ENCODE measurements at regions not wholly inside any gene's neighbourhood (a gene's known extent, or its start where the extent isn't known, plus 50 kb on each side); places are given as distances from the start of the nearest gene placed in this dataset.

DNA sequence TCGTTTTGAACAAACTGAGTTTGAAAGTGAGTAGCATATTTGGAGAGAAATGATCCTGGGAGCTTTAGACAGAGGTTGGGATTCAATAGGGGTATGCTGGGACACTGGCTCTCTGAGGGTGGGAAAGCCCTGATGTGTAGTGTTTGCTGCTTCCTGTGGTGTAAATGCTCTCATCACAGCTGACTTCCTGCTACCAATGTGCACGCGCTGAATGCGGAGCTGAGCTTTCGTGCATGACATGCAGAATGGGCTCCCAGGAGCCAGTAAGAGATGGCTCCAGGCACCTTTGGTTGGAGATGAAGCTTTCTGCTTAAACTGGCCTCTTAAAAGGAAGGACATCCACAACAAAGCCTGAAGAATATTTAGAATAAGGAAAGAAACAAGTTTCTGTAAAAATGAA is 224.1 kb upstream of the CCDC150 start:
- Histone ChIP-seq H3K9ac (ENCODE audit: low read length in 3 of 3) (no peak overlapping the region), H3K9me3 (ENCODE audit: control insufficient read depth in 2 of 3, insufficient read depth in 1 of 3, low read length in 3 of 3) (no peaks in the 10 kb centered on the region), H3K4me3 (ENCODE audit: low read length in 3 of 3) (no peak overlapping the region), H3K36me3 (ENCODE audit: control insufficient read depth in 2 of 3, insufficient read depth in 3 of 3, low read length in 3 of 3) (no peaks in the 10 kb centered on the region), H3K27me3 (ENCODE audit: control insufficient read depth, insufficient read depth, low read length) (no peaks in the 10 kb centered on the region), H3K4me1 (ENCODE audit: control insufficient read depth in 2 of 3, insufficient read depth in 2 of 3, low read depth in 1 of 3, low read length in 3 of 3) (no peaks in the 10 kb centered on the region), H3K27ac (ENCODE audit: low read depth in 2 of 2, low read length in 2 of 2) (no peak overlapping the region)
- DNase-seq (no peak), FAIRE-seq (no peak)
- TF ChIP-seq, protein P1, sequence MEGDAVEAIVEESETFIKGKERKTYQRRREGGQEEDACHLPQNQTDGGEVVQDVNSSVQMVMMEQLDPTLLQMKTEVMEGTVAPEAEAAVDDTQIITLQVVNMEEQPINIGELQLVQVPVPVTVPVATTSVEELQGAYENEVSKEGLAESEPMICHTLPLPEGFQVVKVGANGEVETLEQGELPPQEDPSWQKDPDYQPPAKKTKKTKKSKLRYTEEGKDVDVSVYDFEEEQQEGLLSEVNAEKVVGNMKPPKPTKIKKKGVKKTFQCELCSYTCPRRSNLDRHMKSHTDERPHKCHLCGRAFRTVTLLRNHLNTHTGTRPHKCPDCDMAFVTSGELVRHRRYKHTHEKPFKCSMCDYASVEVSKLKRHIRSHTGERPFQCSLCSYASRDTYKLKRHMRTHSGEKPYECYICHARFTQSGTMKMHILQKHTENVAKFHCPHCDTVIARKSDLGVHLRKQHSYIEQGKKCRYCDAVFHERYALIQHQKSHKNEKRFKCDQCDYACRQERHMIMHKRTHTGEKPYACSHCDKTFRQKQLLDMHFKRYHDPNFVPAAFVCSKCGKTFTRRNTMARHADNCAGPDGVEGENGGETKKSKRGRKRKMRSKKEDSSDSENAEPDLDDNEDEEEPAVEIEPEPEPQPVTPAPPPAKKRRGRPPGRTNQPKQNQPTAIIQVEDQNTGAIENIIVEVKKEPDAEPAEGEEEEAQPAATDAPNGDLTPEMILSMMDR (IDR thresholded peaks at IDR 0.05; ENCODE audit: borderline replicate concordance, extremely low read depth, insufficient read depth), result no peak
- intact Hi-C loops (cut with DNase I), result no loop called here

DNA sequence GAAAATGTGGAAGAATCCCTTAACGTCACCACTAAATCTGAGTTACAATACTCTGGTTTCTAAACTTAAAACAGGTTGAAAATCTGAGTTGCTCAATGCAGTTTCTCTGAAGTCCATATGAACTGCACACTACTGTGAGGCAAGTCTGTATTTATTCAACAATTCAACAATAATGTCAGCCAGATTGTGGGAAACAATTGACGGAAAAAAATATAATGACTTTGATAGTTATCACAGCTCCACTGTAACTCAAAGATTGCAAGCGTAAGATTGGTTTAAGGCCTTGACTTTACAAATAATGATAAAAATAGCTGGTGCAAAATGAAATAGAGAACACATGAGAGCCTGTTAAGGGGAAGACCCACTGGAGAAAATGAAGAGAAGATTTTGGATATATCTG is 219.4 kb upstream of the CCDC150 start:
- Histone ChIP-seq H3K9me3 (ENCODE audit: control insufficient read depth in 2 of 3, insufficient read depth in 1 of 3, low read length in 3 of 3) (no peaks in the 10 kb centered on the region), H3K27me3 (ENCODE audit: control insufficient read depth, insufficient read depth, low read length) (no peaks in the 10 kb centered on the region), H3K9ac (ENCODE audit: low read length in 3 of 3) (no peak overlapping the region), H3K36me3 (ENCODE audit: control insufficient read depth in 2 of 3, insufficient read depth in 3 of 3, low read length in 3 of 3) (no peaks in the 10 kb centered on the region), H3K27ac (ENCODE audit: low read depth in 2 of 2, low read length in 2 of 2) (no peak overlapping the region), H3K4me3 (ENCODE audit: low read length in 3 of 3) (no peak overlapping the region), H3K4me1 (ENCODE audit: control insufficient read depth in 2 of 3, insufficient read depth in 2 of 3, low read depth in 1 of 3, low read length in 3 of 3) (no peaks in the 10 kb centered on the region)
- DNase-seq, result no peak
- intact Hi-C loops (cut with DNase I), result no loop called here
- TF ChIP-seq, protein P1 (IDR thresholded peaks at IDR 0.05; ENCODE audit: borderline replicate concordance, extremely low read depth, insufficient read depth), result no peak
- FAIRE-seq, result no peak

DNA sequence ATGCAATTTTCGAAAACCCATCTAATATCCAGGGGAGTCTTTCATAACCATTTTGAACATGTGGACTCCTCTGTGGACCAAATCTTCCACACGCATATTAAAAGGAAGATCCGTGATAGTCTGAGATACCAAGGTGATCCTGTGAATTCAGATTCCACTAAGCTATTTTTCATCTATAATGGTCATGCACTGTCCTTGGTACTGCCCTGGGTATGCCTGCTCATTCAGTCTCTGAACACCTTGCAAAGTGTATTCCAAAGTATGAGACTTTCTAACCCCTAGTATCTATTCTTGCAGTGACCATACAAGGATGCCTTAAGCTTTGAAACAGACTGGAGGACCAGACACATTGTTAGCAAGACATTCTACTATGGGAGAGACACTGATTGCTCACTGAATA is 217.6 kb upstream of the CCDC150 start:
- no peak for DNase-seq
- intact Hi-C loops (cut with DNase I), result no loop called here
- TF ChIP-seq, protein P1 (IDR thresholded peaks at IDR 0.05; ENCODE audit: borderline replicate concordance, extremely low read depth, insufficient read depth), result no peak
- H3K9me3 ChIP-seq (ENCODE audit: control insufficient read depth in 2 of 3, insufficient read depth in 1 of 3, low read length in 3 of 3), result no peaks in the 10 kb centered on the region
- no peaks in the 10 kb centered on the region for H3K4me1 ChIP-seq (ENCODE audit: control insufficient read depth in 2 of 3, insufficient read depth in 2 of 3, low read depth in 1 of 3, low read length in 3 of 3)
- no peaks in the 10 kb centered on the region for H3K27me3 ChIP-seq (ENCODE audit: control insufficient read depth, insufficient read depth, low read length)
- no peak overlapping the region for H3K9ac ChIP-seq (ENCODE audit: low read length in 3 of 3)
- no peaks in the 10 kb centered on the region for H3K36me3 ChIP-seq (ENCODE audit: control insufficient read depth in 2 of 3, insufficient read depth in 3 of 3, low read length in 3 of 3)
- H3K27ac ChIP-seq (ENCODE audit: low read depth in 2 of 2, low read length in 2 of 2), result no peak overlapping the region
- no peak overlapping the region for H3K4me3 ChIP-seq (ENCODE audit: low read length in 3 of 3)
- FAIRE-seq, result no peak

DNA sequence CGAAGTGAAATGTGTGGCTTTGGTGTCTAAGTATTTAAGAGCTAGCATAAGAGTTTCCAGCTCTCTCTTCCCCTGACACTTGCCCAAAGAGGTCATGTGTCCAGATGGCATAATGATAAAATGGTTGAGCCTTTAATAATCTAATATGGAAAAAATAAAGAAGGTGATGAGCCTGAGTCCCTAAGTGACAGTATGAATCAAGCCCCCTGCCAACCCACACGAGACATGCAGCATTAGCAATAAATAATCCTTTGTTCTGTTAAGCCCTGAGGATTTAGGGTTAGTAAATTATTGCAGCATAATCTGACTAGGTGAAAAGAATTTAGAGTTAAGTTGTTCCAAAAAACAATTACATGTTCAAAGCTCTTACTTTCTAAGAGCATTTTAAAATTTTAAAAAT is 217.2 kb upstream of the CCDC150 start:
- no peak for FAIRE-seq
- Histone ChIP-seq H3K27me3 (ENCODE audit: control insufficient read depth, insufficient read depth, low read length) (no peaks in the 10 kb centered on the region), H3K27ac (ENCODE audit: low read depth in 2 of 2, low read length in 2 of 2) (no peak overlapping the region), H3K4me1 (ENCODE audit: control insufficient read depth in 2 of 3, insufficient read depth in 2 of 3, low read depth in 1 of 3, low read length in 3 of 3) (no peaks in the 10 kb centered on the region), H3K9ac (ENCODE audit: low read length in 3 of 3) (no peak overlapping the region), H3K36me3 (ENCODE audit: control insufficient read depth in 2 of 3, insufficient read depth in 3 of 3, low read length in 3 of 3) (no peaks in the 10 kb centered on the region), H3K9me3 (ENCODE audit: control insufficient read depth in 2 of 3, insufficient read depth in 1 of 3, low read length in 3 of 3) (no peaks in the 10 kb centered on the region), H3K4me3 (ENCODE audit: low read length in 3 of 3) (no peak overlapping the region)
- intact Hi-C loops (cut with DNase I), result no loop called here
- TF ChIP-seq, protein P1 (IDR thresholded peaks at IDR 0.05; ENCODE audit: borderline replicate concordance, extremely low read depth, insufficient read depth), result no peak
- no peak for DNase-seq
